NB4 (cell line): ENCODE measurements at regions not wholly inside any gene's neighbourhood (a gene's known extent, or its start where the extent isn't known, plus 50 kb on each side); places are given as distances from the start of the nearest gene placed in this dataset.

ENCODE experiments used
- MAX ChIP-seq: IDR thresholded peaks from 2 replicates; pipeline ENCODE4 v1.6.1; 2011; ENCODE audit warnings: low read depth, low read length
- MYC ChIP-seq: IDR thresholded peaks from 2 replicates; pipeline ENCODE4 v1.6.1; 2011; ENCODE audit warnings: low read depth, low read length
- POLR2A ChIP-seq: IDR thresholded peaks from 2 replicates; pipeline ENCODE4 v1.6.1; 2011; ENCODE audit warnings: mild to moderate bottlenecking; ENCODE audit not compliant: insufficient read length; ENCODE audit errors: extremely low read depth
- TF ChIP-seq, protein P1 (sequence below): IDR thresholded peaks from one replicate; pipeline ENCODE4 v1.5.1; 2012; ENCODE audit warnings: low read depth, low read length

DNA sequence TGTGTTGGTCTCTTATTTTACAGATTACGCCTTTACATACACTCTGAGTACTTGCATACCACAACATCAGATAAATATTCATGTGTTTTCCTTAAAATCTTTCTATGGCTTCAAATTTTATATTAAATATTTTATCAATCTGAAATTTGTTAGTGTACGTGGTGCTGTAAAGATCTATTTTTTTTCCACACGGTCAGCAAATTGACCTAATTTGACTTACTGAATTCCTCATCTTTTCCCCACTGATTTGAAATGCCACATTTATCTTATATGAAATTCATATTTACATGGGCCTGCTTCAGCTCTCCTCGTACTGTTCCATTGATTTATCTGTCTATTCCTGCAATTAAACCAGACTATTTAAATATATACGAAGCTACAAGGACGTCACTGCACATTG is 433.8 kb upstream of the ZNF507 start:
- TF ChIP-seq, protein P1, sequence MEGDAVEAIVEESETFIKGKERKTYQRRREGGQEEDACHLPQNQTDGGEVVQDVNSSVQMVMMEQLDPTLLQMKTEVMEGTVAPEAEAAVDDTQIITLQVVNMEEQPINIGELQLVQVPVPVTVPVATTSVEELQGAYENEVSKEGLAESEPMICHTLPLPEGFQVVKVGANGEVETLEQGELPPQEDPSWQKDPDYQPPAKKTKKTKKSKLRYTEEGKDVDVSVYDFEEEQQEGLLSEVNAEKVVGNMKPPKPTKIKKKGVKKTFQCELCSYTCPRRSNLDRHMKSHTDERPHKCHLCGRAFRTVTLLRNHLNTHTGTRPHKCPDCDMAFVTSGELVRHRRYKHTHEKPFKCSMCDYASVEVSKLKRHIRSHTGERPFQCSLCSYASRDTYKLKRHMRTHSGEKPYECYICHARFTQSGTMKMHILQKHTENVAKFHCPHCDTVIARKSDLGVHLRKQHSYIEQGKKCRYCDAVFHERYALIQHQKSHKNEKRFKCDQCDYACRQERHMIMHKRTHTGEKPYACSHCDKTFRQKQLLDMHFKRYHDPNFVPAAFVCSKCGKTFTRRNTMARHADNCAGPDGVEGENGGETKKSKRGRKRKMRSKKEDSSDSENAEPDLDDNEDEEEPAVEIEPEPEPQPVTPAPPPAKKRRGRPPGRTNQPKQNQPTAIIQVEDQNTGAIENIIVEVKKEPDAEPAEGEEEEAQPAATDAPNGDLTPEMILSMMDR = no peak
- TF ChIP-seq POLR2A = no peak
- TF ChIP-seq MYC = no peak
- TF ChIP-seq MAX = no peak
